ENCODE measurements at regions not wholly inside any gene's neighbourhood (a gene's known extent, or its start where the extent isn't known, plus 50 kb on each side); places are given as distances from the start of the nearest gene placed in this dataset.
A peak's percentile ranks its signal among the peaks of the same experiment; 100 is the strongest.

GRCh38 chr12:98344046-98344930, 171.1 kb upstream of the TMPO start:
- no peak for DNase-seq

DNA sequence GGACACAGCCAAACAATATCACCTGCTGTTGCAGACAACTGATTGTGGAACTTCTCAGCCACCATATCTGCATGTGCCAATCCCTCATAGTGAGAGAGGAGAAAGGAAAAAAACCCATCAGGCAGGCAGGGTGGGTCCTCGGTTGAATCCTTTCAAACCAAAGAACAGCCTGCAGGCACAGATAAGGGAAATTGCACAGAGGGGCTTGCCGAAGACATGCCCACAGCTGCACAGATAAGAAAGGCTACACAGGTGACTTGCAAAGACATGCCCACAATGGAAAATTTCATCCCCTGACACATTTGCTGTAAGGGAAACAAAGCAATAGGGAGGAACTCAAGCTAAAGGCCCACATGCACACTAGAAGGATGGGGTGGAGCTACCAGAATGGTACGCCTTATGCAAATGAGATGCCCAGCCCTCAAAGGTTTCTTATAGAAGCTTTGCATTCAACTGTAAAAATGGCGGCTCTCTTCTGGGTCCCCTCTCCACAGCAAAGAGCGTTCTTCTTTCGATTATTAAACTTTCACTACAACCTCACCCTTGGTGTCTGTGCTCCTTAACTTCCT, 170.0 kb upstream of the TMPO start:
- no peak for DNase-seq

DNA sequence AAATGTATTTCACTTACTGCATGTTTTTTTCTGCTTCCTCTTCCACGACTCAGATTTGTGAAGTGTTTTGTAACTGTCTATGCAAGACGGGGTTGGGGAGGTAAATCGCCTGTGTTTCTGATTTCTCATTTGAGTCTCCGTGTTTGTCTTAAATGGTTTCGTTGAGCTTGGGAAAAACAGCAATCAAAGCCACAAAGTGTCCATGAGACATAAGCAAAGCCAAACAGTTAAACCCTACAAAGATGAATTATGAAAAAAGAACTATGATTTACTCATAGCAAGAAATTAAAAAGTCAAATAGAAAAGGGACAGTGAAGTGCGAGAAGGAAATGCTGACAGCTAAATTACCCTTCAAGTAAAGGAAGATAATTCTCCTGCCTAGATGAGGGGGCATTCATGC, 164.3 kb upstream of the TMPO start:
- no peak for DNase-seq

DNA sequence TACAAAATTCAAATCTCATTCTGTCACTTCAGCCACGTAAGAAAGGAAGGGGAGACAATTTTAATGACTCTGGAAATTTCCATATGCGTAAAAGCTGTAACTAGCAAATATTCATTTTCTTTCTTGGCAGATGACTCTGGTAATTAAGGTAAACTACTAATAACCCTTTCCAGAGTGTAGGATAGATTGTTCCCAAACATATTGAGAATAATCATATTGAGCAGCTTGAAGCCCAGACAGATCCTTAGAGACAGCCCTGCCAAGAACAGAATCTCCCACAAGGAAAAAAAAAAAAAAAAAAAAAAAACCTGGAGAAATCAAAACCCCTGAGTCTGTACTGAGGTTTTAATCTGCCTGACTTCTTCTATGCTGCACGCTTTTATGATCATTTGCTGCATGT, 163.6 kb upstream of the TMPO start:
- DNase-seq: no peak

DNA sequence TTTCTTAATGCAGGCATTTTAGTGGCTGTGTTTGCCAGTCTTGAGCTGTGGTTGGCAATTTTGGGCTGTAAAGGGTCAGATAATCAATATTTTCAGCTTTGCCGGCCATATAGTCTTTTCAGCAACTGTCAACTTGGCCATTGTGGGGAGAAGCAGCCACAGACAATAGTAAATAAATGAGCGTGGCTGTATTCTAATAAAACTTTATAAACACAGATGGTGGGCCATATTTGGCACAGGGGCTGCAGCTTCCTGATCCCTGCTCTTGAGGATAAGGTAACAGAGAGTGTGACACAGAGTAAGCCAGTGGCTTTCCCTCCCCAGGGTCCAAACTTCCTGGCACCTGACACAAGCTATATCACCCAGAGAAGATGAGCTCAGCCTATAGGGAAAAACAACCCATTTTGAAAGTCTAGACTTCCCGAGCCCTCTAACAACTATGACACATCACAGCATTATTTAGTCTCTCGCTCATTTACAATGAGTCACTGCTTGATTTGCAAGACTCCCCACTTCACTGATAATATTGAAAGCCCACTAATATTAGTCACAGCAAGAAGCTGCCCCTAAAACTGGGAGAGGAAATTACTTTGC, 163.1 kb upstream of the TMPO start:
- peak in 1 of 3 donors; percentile 77 for DNase-seq

DNA sequence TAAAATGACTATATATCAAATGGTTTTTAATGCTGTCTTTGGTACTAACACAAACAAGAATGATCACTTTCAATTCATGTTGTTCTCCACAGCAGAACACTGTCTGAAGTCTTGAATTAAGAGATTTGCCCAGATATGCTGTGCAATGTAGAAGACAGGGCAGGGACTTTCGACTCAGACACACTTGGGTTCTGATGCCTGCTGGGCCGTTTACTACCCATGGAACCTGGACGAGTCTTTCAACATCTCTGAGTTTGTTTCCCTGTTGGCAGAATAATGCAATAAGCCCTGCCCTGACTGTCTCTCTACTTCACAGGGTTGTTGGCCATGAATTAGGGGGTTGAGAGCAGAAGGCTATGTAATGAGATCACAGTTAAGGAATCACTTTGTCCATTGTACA, 162.6 kb upstream of the TMPO start:
- no peak for DNase-seq

- no peak for DNase-seq
Measured at GRCh38 chr12:98354520-98355035, 160.8 kb upstream of the TMPO start.

GRCh38 chr12:98355322-98355721, 160.1 kb upstream of the TMPO start:
- peak in 1 of 3 donors; percentile 22 for DNase-seq

- no peak for DNase-seq
Measured at GRCh38 chr12:98355933-98356332, 159.5 kb upstream of the TMPO start.

GRCh38 chr12:98358144-98358543, 157.2 kb upstream of the TMPO start:
- DNase-seq: no peak

GRCh38 chr12:98359856-98360255, 155.5 kb upstream of the TMPO start:
- DNase-seq: no peak

- no peak for DNase-seq
Measured at GRCh38 chr12:98360401-98360800, 155.0 kb upstream of the TMPO start.

- no peak for DNase-seq
Measured at GRCh38 chr12:98369581-98369980, 145.8 kb upstream of the TMPO start.

DNA sequence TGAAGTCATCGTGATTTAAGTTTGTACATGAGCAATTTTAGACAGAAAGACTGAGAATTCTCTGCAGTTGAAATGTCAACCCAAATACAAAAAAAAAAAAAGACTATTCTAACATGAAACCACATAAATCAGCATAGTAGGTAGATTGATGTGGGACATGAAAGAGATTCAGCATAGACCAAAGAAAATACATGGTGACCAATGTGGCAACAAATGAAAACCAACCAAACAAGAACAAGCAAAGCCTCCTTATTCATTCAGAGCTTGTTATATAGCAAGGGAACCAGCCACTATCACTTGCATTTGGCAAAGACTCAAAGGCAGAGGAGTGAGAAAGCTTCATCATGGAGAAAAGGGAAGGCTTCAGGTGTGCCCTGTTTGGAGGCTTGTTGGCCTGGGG, 144.4 kb upstream of the TMPO start:
- no peak for DNase-seq

- DNase-seq: no peak
Measured at GRCh38 chr12:98371419-98371818, 144.0 kb upstream of the TMPO start.

DNA sequence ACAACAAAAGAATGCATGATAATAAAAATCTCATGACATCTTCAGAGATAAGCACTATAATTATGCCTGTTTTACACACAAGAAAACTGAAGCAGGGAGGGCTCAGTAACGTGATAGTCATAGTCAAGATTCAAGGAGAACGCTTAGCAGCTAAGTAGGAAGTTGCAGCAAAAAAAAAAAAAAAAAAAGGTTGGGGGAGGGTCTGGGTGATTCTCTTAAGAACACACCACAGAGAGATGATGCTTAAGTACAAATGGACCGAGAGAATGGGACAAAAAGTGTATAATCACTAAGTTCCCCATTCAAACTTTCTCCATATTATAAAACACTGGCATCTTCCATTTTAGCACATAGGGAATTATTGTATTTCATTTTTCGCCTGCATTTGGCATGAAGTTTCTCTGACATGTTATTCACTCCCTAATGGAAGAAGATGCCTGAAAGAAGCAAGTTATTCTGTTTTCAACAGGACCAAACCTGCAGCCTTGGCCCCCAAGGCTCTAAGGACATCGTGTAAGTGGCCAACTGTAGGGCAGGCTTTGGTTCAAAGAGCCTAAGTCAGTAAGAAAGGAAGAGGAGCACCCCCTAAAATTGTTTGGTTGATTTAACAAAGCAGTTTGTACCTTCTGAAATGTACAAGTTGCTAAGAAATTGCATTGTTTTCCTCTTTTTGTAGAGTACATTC, 142.9 kb upstream of the TMPO start:
- DNase-seq: no peak

- DNase-seq: peak; percentile 43 to 65 (median 47)
Measured at GRCh38 chr12:98373025-98373554, 142.3 kb upstream of the TMPO start.

- peak; percentile 15 to 56 (median 43) for DNase-seq
Measured at GRCh38 chr12:98374007-98374406, 141.4 kb upstream of the TMPO start.

GRCh38 chr12:98379106-98379505, 136.3 kb upstream of the TMPO start:
- no peak for DNase-seq

DNA sequence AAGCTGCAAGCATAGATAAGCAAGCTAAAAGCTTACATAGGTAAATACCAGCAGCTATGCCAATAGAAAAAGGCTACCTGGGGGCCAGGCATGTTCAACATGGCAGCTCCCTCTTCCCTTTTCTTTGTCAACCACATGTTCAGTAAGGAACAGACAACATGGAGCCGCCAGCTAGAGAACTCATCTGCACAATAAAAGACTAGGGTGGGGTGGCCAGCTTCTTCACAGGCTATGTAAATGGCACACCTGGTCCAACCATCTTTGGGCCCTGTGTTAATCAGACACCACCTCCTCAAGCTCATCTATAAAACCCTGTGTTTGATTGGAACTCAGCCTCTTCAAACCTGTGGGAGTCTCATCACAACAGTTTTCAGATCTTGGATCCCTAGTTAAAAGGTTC, 129.7 kb upstream of the TMPO start:
- DNase-seq: no peak

DNA sequence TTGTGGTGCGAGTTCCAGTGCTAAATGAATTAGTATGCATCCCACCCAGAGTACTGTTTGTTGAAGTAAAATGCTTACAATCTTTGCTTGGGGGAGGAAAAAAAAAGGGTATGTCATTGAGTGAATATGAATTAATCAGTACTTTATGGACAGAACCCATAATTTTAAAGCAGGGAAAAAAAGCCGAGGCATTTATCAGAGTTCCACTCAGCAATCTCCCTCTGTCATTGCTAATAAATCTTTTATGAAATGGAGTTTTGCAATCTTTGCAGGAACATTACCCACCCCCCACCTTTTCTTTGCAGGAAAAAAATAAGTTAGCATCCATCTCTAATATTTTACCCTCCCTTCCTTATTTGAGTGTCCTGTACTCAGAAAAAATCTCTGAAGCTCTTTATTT, 127.9 kb upstream of the TMPO start:
- DNase-seq: no peak

DNA sequence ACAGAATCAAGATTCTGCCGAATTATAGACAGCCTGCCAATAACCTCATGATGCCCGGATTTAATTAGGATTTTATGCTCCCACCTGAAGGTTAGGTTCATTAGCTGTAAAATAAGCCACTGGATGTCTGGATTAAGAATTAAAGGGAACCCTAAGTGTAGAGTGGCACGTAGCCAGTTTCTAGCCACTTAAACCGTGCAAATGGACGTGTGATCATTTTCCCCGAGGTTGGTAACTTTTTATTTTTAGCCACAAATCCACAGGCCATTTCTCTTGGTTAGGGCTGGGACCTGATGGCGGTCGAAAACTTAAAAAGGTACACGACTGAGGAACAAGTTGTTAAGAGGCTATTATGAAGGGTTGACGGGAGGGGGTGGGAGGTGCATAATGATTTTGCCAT, 127.3 kb upstream of the TMPO start:
- no peak for DNase-seq
